Stimulated activated CD8-positive, alpha-beta memory T cell treated with anti-CD3 and anti-CD28 coated beads, Interleukin-7, amount 100 ng/mL, for 4 hours (primary cell): ENCODE measurements at regions not wholly inside any gene's neighbourhood (a gene's known extent, or its start where the extent isn't known, plus 50 kb on each side); places are given as distances from the start of the nearest gene placed in this dataset.

Experiments
- DNase-seq, 2 donors: peaks; one replicate each; pipeline ENCODE4 v3.0.0-alpha.2; 2020; ENCODE audit warnings: low read depth in 2 of 2

DNA sequence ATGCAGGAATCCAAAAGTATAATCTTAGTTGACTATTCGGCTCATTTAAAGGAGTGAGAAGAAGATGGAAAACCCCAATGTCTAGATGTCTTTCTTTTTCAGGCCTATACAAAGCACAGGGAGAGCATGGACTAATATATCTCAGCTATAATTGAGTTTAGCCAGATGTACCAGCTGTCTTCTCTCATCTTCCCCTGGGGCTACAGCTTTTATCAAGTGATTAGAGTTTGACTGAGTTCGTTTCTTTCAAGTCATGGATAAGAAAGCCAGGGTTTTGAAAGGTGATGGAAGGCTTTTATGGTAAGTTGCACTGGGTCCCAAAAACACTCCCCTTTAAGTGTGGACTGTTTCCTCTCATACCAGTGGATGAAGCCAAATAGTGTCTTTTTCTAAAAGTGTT lies 1172.8 kb upstream of the TENM4 start:
- DNase-seq, result no peak

DNA sequence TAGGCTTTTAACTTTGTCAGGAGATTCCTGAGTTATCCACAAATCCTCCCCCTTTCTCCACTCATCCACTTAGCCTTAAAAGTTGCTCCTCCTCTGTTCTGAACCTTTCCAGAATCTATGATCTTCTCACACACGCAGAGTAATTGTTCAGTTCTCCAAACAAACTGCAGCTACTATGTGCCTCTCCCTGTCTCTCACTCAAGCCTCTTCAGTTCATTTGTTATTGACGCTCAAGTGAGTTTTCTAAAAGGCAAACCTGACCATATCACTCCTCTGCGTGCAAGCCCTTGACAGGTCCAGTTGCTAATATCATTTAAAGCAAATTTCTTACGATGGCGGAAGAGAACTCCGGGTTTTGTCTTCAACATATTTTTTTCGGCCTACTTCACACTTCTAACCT lies 1169.7 kb upstream of the TENM4 start:
- no peak for DNase-seq

DNA sequence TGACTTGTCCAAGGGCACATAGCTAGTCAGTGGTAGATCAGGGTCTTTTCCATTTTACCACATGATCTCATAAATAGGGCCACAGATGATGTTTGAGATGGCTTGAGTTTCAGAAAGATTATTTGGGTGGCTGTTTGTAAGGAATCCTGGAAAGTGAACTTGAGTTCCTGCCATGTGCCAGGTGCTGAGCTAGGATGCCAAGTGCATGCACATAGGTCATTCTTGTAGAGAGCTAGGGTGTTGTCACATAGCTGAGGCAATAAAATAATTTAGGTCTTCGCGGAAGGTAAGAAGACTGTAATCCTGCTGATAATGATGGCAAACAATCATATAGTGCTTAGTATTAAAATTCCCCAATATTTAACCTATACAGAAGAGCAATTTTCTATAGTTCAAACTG lies 1162.6 kb upstream of the TENM4 start:
- DNase-seq, result no peak

DNA sequence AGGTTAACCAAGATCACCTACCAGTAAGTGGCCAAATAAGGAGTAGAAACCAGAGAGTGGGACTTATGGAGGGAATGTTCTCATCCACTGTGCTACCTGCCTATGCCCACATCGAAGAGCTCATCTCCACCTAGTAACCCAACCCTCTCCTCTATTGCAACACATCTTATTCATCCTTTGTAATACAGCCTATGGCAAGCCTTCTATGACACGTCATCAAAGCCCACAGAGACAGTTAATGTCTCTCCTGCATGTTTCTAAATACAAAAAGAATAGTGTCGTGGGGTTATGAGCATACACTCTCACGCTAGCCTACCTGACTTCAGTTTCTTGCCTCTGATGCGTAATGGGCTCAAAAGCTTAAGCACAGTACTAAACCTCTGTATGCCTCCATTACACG lies 1158.1 kb upstream of the TENM4 start:
- no peak for DNase-seq

DNA sequence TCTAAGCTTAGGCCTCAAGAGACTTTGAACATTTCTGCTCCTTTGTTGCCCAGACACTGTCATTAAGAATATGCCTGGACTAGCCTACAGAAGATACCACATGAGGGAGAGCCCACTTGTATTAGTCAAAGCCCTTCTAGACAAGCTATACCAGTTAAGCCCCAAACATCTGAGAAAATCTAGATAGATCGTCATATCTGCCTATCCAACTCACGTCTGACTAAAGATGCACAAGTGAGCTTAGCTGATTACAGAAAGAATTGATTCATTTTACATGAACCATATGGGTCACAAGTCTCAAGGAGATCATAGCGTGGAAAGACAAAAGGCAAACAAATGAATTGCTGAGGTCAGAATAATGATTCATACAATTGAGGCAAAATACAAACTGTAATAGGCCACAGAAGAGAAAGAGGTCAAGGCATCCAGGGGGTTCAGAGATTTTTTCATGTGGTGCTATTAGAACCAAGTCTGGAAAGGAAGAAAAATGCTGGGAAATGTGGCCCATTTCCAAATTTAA lies 1155.5 kb upstream of the TENM4 start:
- DNase-seq, result no peak

DNA sequence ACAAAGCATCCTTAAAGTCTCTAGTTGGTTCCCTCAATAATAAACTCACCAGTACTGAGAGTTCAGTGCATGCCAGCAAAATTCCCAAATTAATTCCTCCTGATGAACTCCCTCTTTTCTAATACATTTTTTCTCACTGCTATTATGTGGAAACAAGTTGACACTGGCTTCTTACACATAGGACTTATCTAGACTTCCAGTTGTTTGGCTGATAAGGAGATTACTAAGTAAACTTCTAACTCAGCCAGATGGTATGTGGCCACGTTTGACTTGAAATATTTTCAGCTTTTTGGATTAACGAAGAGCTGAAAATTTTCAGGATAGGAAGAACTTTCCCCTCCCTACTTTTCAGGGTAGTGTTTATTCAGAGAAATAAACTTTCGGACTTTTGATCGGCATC lies 1154.2 kb upstream of the TENM4 start:
- DNase-seq, result no peak

DNA sequence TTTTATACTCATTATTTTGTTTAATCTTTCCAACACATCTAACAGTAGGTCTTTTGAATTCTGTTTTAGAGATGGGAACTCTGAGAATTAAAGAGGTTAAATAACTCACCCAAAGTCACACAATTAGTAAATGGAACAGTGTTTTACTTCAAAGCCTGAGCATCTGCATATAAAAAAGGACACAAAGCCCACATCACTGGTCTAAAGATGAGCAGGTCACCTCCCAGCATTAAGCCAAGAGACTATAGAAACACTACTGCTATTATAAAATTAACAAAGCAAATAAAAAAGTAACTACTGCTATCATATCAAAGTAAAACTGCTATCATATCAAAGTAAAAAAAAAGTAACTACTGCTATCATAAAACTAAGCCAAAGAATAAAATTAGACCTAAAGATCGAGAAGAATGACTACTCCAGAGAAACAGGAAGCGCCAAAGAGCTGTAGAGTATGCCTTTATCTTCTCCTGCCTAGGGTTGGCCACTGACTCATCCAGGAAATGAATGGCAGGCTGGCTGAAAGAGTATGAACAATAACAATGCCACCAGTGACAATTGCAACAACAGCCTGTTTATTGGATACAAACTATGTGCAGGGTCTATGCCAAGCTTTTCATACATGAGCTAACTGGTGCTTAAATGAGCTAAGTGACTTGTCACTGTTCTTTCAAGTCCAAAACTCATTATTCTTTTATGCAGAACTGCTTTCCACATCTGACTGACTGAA lies 1153.0 kb upstream of the TENM4 start:
- no peak for DNase-seq

DNA sequence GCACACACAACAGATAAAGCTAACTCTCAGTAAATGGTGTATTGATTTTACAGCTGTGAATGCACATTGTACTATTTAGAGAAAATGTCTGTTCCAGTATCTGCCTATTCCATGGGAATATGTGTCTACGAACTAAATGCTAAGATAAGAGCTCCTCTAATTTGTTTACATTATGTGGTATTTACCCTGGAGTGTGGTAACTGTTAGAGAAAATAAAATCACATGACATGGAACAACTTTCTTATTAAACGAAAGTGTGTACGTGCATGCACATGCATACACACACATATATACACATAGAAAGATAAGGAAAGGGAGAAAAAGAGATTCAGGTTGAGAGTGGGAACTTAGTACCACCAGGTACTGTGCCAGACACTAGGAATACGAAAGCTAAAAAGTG lies 1151.7 kb upstream of the TENM4 start:
- DNase-seq, result no peak

DNA sequence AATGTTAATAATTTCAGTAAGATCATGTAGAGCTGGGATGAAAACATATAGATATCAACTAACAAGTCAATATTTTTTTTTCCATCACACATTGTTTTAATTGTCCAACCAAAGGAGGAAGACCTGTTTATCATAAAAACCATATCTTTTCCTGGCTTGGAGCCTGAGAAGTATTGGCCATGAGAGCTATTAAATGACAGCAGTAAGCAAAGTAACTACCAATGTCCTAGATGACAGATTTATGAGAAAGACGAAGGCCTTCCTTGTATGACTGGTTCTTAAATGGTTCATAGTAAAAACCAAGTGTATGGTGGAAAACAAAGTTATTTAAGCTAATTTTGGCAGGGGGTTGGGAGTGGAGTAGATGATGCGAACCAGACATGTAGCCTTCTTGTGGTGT lies 1147.1 kb upstream of the TENM4 start:
- no peak for DNase-seq

DNA sequence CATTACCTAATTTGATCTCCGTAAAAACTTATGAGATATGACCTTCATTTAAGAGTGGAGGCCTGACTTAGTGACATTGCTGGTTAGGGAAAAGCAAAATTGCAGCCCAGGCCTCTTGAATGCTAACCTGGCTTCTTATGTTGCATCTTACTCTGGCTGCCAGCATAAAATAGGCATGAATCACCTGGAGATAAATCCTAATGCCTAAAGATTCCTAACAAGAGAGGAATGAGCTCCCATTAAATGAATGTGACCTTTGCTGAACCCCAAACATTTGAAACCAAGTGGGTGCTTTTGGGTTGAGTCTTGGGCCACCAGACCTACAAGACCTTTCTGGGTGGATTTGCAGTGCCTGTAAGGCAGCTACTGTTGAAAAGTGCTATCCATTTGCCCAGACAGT lies 1145.6 kb upstream of the TENM4 start:
- no peak for DNase-seq

DNA sequence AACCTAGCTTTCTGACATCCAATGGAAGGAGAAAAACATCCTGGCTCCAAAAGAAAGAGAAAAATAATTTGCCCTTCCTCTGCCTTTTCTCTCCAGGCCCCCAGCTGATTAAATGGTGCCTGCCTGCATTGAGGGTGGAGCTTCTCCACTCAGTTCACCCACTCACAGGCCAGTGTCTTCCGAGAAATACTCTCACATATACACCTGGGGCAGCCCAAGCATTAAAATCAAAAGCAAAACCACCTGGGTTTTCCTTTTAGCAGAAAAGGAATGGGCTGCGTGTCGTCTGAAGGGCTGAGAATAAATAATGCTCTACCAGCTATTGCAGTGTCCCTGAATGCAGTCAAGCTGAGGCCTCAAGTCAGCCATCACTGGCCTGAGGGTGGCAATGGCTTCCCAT lies 1143.8 kb upstream of the TENM4 start:
- no peak for DNase-seq

DNA sequence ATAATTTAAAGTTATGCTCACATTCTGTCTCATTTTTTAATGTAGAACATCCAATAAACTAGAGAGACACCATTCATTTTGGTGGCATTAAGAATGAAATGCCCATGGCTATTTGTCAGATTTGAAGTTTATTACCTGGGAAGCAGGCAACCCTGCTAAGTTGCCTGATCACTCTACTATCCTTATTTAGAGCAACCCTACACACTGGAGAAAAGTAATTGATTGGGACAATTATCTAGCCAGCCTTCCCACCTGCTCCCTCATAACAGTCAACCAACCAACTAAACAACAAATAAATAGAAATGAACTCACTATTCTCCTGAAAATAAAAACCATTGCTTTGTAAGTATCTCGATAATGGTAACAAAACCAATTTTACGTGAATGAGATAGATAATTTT lies 1129.0 kb upstream of the TENM4 start:
- DNase-seq, result no peak

DNA sequence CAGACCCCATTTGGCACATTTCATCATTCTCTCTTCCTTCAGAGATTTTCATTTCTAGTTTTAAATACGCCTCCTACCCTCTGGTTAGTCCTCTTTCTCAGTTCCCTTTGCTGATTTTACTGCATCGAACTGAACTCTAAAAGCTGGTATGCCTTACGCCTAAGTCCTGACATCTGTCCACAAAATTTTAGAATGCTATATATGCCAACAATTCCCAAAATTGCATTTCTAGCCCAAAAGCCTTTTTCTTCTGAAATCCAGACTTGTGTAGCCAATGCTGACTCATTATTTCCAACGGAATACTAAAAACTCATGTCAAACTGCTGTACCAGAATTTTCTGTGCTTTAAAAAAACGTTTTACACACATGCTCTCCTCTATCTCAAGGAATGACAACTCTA lies 1124.4 kb upstream of the TENM4 start:
- no peak for DNase-seq

DNA sequence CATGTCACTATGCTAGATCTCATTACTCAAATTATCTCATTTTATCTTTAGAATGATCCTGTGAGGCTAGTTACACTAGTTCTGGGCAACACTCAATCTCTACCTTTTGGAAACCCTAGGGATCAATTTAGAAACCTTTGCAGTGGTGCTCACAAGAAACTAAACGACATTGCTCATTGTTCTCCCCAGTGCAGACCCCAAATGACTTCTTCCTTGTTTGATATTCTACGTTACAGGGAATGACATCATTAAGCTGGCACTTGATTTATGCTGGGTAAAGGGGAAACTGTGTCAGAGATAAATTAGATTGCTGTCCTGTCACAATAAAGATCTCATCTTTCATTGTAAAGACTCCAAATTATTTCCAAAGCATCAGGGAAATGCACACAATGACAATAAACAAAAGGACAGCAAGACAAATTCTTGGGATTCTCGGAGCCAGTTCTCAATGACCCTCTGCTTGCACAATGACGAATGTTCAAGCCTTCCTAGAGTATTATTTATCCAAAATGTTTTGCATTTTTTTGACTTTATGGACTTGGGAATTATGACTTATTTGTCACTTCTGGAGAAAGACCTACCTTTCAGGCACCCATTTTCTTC lies 1121.8 kb upstream of the TENM4 start:
- no peak for DNase-seq

DNA sequence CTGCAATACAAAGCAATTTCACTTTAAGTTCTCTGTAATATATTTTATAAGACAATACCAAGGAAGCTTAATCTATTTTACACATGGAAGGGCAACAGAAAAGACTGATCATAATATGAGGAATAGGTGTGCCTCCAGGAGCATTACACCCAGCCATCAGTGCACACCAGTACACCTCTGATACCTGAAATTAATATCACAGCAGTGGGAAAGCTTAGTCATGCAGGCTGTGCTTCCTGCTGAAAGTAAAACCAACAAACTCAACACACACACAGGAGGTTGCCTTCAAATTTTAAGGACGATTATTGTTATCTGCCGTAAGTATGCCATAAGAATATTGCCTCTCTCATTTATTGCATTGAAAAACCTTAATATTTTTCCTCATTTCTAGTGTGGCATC lies 1119.1 kb upstream of the TENM4 start:
- DNase-seq, result no peak

DNA sequence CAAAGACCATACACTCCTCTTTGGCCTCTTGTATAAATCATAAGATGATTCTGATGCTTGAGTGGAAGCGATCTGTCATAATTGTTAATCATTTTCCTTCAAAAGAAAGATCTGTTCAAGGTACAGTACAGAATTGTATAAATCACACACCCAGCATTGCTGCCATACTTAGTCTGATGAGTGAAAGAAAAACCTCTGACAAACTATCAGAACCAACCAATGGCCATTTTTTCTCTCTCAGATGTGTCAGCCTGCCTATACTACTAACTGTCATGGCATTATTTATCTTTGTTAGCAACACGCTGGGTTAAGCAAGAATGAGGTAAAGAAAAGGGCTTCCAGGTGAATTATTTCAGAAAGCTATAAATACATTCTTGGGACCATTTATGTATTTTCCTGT lies 1112.7 kb upstream of the TENM4 start:
- no peak for DNase-seq

DNA sequence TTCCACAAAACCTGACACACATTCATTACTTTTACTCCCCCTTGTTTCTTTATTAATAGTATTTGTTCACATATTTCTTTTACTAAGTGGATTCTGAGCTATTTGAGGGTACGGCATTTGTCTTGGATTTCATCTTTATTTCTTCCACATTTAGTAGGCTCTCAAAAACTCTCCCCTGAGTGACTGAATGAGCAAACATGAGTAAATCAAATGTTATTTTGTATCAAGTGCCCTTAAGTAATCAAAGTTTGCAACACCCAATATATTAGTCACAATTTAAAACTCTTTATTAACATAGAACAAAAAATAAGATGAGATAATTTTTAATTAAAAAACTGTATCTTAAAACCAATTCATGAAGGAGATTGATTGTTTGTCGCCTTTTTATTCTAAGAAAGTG lies 1101.9 kb upstream of the TENM4 start:
- DNase-seq, result no peak

DNA sequence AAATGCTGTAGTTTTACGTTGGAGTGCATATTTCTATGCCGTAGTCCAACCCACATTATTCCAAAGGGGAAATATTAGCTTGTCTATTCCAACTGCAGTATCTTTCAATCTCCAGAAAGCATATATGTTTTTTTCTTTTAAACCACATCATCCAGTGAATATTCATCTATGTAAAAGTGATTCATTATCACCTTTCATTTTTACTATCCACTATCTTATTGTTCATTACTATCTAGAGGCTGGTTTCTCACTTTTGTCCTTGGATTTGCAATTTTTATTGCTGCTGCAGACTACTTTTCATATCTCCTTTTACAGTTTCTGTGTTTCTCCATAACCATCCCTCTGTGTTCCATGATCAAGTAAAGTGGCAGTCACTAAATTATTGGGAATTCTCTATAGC lies 1097.2 kb upstream of the TENM4 start:
- no peak for DNase-seq

DNA sequence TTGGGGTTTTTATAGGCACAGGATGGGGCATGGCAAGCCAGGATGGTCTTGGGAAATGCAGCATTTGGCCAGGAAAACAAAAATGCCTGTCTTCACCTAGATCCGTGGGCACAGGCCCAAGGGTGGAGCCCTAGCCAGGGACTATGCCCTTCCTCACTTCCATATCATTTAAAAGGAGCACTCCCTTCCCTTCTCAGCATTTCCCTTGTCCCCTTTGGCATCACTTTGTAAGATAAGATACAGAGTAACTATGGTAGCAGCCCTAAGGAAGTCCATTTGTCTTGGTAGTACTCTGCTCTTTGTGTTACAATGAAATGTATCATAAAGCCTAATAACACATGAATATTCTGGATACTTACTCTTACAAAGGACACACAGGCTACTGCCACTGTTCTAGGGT lies 1092.6 kb upstream of the TENM4 start:
- no peak for DNase-seq

DNA sequence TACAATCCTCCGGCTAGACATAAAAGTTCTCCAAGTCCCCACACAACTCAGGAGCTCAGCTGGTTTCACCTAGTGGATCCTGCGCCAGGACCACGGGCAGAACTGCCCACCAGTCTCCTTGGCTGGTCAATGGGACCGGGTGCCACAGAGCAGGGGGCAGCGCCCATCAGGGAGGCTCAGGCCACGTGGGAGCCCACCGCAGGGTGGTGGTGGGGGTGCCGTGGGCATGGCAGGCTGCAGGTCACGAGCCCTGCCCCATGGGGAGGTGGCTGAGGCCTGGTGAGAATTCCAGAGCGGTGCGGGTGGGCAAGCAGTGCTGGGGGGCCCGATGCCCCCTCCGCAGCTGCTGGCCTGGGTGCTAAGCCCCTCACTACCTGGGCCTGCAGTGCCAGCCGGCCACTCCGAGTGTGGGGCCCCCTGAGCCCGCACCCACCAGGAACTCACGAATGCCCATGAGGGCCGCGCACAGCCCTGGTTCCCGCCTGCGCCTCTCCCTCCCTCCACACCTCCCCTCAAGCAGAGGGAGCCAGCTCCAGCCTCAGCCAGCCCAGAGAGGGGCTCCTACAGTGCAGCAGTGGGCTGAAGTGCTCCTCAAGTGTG lies 1091.9 kb upstream of the TENM4 start:
- no peak for DNase-seq

DNA sequence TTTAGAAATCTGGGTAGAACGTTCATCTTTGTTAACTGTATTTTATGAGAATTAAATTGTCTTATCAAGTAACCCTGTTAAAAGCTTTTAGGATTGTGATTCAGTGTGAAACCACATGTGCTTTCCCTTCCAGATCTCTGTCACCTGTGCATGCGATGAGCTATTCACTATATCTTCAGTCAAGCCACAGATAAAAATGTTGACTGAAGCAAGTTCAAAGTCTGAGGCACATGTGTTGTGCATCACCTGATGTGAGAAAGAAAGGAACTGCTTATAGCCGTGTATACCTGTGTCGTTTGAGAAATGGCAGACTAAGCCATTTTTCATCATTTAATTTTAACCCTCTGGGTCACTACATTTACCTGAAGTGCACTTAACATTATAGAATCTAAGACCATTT lies 1088.9 kb upstream of the TENM4 start:
- no peak for DNase-seq

DNA sequence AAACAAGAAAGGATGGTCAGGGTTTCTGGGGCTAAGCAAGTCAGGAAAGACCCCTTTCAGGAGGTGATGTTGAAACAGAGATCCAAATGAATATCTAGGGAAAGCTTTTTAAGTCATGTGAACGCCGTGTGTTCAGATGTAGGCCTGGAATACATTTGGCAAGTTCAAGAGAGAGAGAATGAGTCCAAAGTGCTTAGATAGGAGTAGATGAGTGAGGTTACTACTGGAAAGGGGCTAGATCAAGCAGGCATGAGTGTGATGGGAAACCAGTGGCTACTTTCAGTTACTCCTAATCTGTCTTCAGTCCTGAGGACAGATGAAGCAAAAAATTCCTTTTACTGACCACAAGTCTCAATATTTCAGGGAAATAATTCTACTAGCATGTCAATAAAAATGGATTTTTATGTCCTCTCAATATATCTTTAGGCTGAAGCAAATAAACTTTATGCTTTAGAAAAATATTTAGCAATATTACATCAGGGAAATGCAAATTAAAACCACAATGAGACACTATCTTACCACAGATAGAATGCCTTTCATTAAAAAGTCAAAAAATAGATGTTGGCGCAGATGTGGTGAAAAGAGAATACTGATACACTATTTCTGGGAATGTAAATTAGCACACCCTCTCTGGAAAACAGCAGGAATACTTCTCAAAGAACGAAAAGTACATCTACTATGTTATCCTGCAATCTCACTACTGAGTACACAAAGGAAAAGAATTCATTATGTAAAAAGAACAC lies 1085.0 kb upstream of the TENM4 start:
- no peak for DNase-seq

DNA sequence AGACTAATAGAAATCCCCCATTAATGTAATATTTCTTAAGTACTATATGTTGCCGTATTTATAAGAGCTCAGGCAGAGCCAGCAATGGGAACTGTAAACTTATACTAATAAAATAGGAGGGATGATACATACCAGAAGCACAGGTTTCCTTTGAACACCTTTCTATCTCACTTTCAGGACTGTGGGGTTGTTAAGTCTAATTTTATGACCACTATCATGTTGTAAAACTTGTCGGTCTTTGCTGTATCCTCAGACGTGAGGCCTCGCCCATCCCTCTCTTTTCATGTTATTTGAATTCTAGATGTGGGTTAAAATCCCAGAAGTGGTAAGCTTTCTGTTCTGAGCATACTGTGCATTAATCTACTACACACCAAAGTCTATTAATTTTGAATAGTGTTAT lies 1083.5 kb upstream of the TENM4 start:
- no peak for DNase-seq
